Psoas muscle (tissue), 7 donors: ENCODE measurements at regions not wholly inside any gene's neighbourhood (a gene's known extent, or its start where the extent isn't known, plus 50 kb on each side); places are given as distances from the start of the nearest gene placed in this dataset.

ENCODE experiments used
- ATAC-seq, 4 donors: fragments of 200-7000 bp; cut with Tn5 transposase; one replicate each; pipeline ENCODE4 v1.9.1; 2020; ENCODE audit warnings: moderate library complexity in 3 of 4, mild to moderate bottlenecking in 2 of 4
- DNase-seq, 2 donors: peaks; one replicate each; pipeline ENCODE4 v3.0.0-alpha.2; 2020
- H3K27ac ChIP-seq: fragments of 200-600 bp; one replicate; pipeline ENCODE4 v1.8.0; 2022
- H3K27me3 ChIP-seq, 3 donors: fragments of 200-600 bp in 1 of 3; one replicate each; pipeline versions ENCODE4 v1.6.1 to v1.8.0; 2013 to 2022; ENCODE audit warnings: low read length in 2 of 3, mild to moderate bottlenecking in 2 of 3, moderate library complexity in 1 of 3; ENCODE audit not compliant: insufficient read depth in 3 of 3
- H3K36me3 ChIP-seq, 2 donors: fragments of 200-600 bp in 1 of 2; one replicate each; pipeline versions ENCODE4 v1.6.1 to v1.8.0; 2013 to 2022; ENCODE audit warnings: low read depth in 1 of 2, mild to moderate bottlenecking in 1 of 2, moderate library complexity in 1 of 2; ENCODE audit not compliant: insufficient read depth in 1 of 2
- H3K4me1 ChIP-seq: fragments of 200-600 bp; one replicate; pipeline ENCODE4 v1.8.0; 2022
- H3K4me3 ChIP-seq: fragments of 200-600 bp; one replicate; pipeline ENCODE4 v1.8.0; 2022; ENCODE audit warnings: mild to moderate bottlenecking
- H3K9me3 ChIP-seq: fragments of 200-600 bp; one replicate; pipeline ENCODE4 v1.8.0; 2022
- WGBS, 3 donors: extraction: QIAGEN DNeasy Blood & Tissue Kit; methylation state at CpG; one replicate each; pipeline versions ENCODE4 v1.1.6 to v1.1.7; 2013; 5-methylcytosine and 5-hydroxymethylcytosine counted together
- intact Hi-C, 2 donors: fragments of 100-400 bp; cut with DNase I; formaldehyde crosslinking; loops; one replicate each; pipeline versions ENCODE4 v1.11.0 to v1.14.2; 2022
- TF ChIP-seq, protein P1 (sequence below): fragments of 200-600 bp; IDR thresholded peaks from one replicate; pipeline ENCODE4 v1.8.0; 2022; ENCODE audit warnings: antibody characterized with exemption
- donor health status: healthy with polysubstance abuse.
- donor health status: DM: no; HTN: no; CAD: no; lungs with moderate emphysema.
- donor health status: Bipolar disorder and iron deficiency.
- donor health status: healthy.
- donor health status: DM: yes; HTN: yes; CAD: no.
- donor health status: DM: no; HTN: no; CAD: no.
- donor health status: DM: yes; HTN: yes; CAD: no.

DNA sequence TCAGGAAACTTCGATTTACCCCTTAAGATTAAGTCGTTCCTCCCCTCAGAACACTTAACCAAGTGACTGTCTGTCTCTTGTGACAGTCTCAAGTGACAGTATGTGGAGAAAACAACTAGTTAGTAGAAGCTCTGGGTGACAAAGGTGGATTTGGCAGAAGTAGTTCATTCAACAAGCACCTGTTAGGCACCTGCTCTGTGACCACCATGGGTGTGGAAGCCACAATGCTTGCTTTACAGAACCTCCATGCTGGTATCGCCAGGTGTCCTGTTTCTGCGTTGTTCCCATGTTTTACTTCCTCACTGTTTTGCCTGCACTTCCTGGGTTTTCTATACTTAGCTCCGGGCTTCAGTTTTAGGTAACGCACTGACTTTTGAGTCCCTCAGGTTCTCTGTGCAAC, 337.4 kb upstream of the DCC start:
- WGBS, 3 donors: 72 to 81% (median 80%) methylated on average over 6 of the region's 6 CpGs
- ATAC-seq: no peak
- intact Hi-C loops: no loop called here
- Histone ChIP-seq H3K36me3 (no peaks in the 10 kb centered on the region), H3K4me3 (no peak overlapping the region), H3K27ac (no peak overlapping the region), H3K9me3 (no peaks in the 10 kb centered on the region), H3K4me1 (no peaks in the 10 kb centered on the region), H3K27me3 (no peaks in the 10 kb centered on the region)
- TF ChIP-seq, protein P1, sequence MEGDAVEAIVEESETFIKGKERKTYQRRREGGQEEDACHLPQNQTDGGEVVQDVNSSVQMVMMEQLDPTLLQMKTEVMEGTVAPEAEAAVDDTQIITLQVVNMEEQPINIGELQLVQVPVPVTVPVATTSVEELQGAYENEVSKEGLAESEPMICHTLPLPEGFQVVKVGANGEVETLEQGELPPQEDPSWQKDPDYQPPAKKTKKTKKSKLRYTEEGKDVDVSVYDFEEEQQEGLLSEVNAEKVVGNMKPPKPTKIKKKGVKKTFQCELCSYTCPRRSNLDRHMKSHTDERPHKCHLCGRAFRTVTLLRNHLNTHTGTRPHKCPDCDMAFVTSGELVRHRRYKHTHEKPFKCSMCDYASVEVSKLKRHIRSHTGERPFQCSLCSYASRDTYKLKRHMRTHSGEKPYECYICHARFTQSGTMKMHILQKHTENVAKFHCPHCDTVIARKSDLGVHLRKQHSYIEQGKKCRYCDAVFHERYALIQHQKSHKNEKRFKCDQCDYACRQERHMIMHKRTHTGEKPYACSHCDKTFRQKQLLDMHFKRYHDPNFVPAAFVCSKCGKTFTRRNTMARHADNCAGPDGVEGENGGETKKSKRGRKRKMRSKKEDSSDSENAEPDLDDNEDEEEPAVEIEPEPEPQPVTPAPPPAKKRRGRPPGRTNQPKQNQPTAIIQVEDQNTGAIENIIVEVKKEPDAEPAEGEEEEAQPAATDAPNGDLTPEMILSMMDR: no peak
- DNase-seq: no peak

DNA sequence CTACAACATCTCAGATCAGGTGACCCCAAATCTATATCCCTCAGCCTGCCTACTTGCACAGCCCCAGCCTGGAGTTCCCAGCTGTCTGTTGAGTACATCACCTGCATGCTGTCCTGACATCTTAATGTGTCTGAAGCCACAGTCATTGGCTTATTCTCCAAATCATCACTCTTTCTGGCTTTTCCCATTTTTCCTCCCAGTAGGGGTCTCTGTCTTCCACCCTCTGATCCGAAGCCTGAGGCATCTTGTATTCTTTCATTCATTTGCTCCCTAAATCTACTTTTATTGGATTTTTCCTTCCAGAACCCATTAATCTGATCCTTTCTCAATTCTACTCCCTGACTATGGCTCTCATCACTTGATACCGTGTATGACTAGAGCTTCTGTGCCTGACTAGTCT, 332.9 kb upstream of the DCC start:
- Histone ChIP-seq H3K9me3 (no peaks in the 10 kb centered on the region), H3K4me3 (no peak overlapping the region), H3K36me3 (no peaks in the 10 kb centered on the region), H3K4me1 (no peaks in the 10 kb centered on the region), H3K27me3 (no peaks in the 10 kb centered on the region), H3K27ac (no peak overlapping the region)
- DNase-seq: no peak
- WGBS, 3 donors: 67 to 72% (median 69%) methylated on average over 2 of the region's 2 CpGs
- TF ChIP-seq, protein P1: no peak
- intact Hi-C loops: no loop called here
- no peak for ATAC-seq

DNA sequence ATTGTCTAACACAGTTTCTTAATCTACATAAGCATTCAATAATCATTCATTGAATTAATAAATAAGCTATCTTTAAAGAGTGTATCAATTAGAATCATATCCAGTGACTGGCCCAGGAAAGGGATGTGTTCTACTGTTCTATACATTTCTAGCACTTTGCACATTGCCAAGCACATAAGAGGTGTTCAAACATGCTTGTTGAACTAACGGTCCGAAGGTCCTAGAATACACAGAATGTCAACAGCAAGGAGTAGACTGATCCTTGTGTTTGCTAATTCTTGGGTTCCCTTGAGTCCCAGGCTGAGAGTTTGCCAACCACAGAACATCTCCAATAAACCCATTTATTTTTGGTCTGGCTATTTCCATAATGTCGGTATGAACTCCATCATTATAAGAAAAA, 331.7 kb upstream of the DCC start:
- WGBS, 3 donors: 58 to 60% (median 59%) methylated on average over 3 of the region's 3 CpGs
- ATAC-seq: no peak
- Histone ChIP-seq H3K9me3 (no peaks in the 10 kb centered on the region), H3K4me1 (no peaks in the 10 kb centered on the region), H3K27ac (no peak overlapping the region), H3K36me3 (no peaks in the 10 kb centered on the region), H3K4me3 (no peak overlapping the region), H3K27me3 (no peaks in the 10 kb centered on the region)
- intact Hi-C loops: no loop called here
- TF ChIP-seq, protein P1: no peak
- no peak for DNase-seq

DNA sequence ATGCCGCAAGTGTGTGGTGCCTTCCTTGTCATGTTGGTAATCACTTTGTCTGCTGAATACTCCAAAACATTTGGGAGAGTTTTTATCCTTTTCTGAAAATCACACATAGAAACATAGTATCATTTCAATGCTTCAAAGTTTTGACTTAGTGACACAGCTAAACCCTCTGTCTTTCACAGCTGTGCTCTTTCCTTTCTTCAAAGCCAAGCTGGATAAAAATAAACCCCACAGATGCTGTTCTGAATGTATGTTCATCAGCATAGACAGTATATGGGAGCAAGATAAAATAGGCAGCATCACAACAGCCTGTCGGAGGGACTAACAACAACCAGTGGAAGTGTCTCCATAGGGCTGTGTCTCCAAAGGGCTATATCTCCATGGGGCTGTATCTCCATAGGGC, 331.3 kb upstream of the DCC start:
- Histone ChIP-seq H3K4me1 (no peaks in the 10 kb centered on the region), H3K4me3 (no peak overlapping the region), H3K27me3 (no peaks in the 10 kb centered on the region), H3K36me3 (no peaks in the 10 kb centered on the region), H3K27ac (no peak overlapping the region), H3K9me3 (no peaks in the 10 kb centered on the region)
- intact Hi-C loops: no loop called here
- TF ChIP-seq, protein P1: no peak
- WGBS, 3 donors: 84 to 93% (median 85%) methylated on average over 2 of the region's 2 CpGs
- no peak for ATAC-seq
- no peak for DNase-seq

DNA sequence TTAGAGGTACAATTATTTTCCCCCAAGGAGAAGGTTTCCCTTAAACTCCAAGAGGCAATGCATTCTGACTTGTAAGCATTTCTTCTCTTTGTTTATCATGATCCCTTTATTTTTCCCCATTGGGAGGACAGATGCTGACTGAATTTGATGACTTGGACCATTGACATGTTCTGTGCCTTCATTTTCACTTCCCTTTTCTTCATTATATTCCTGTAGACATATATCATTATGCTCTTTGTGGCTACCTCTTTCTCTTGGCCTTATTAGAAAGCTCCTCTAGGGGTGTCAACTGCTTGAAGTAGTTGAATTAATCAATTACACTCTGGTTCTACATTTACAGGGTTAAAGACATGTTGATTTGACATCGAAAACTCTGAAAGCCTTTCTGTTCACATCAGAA, 330.0 kb upstream of the DCC start:
- TF ChIP-seq, protein P1: no peak
- WGBS, 3 donors: 75 to 82% (median 79%) methylated on average over 1 of the region's 1 CpG
- no peaks in the 10 kb centered on the region for H3K36me3 ChIP-seq
- no peak overlapping the region for H3K4me3 ChIP-seq
- DNase-seq (no peak), ATAC-seq (no peak)
- intact Hi-C loops: no loop called here
- H3K27ac ChIP-seq: no peak overlapping the region
- no peaks in the 10 kb centered on the region for H3K27me3 ChIP-seq
- no peaks in the 10 kb centered on the region for H3K9me3 ChIP-seq
- no peaks in the 10 kb centered on the region for H3K4me1 ChIP-seq
